ENCODE measurements at regions not wholly inside any gene's neighbourhood (a gene's known extent, or its start where the extent isn't known, plus 50 kb on each side); places are given as distances from the start of the nearest gene placed in this dataset.
"Not testable (repeated sequence)": the region's sequence is repeated elsewhere in the genome, so short reads cannot be mapped to it uniquely, and the experiment has no call there.

DNA sequence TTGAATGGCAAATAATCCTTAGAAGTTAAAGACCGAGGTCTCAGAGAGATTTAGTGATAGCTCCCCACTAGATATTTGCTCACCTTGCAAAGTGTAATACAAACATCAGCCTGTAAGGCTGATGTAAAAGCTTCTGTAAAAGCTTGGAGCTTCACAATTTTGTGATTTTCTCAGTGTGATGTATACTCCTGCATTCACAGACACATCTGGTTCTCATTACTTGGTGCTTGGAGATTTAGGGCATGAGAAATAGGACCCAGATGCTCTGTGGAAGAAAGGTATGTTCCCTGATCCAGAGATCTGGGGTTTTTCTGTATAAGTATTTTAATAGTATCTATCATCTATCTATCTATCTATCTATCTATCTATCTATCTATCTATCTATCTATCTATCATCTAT, 1664.3 kb downstream of the C4orf33 start:
- no peak for DNase-seq (ENCODE audit: low read depth in 2 of 2)

GRCh38 chr4:130767384-130767783, 1671.4 kb downstream of the C4orf33 start:
- DNase-seq (ENCODE audit: low read depth in 2 of 2), result not testable (repeated sequence)

DNA sequence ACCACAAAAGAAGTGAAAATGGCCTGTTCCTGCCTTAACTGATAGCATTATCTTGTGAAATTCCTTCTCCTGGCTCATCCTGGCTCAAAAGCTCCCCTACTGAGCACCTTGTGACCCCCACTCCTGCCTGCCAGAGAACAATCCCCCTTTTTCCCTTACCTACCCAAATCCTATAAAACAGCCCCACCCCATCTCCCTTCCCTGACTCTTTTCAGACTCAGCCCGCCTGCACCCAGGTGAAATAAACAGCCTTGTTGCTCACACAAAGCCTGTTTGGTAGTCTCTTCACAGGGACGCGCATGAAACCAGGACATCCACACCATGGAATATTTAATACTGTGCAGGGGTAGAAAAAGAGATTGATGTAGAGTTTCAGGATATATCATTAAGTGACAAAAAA, 1677.0 kb downstream of the C4orf33 start:
- not testable (repeated sequence) for DNase-seq (ENCODE audit: low read depth in 2 of 2)

- DNase-seq (ENCODE audit: low read depth in 2 of 2), result no peak
Measured at GRCh38 chr4:130808492-130808891, 1712.5 kb downstream of the C4orf33 start.

DNA sequence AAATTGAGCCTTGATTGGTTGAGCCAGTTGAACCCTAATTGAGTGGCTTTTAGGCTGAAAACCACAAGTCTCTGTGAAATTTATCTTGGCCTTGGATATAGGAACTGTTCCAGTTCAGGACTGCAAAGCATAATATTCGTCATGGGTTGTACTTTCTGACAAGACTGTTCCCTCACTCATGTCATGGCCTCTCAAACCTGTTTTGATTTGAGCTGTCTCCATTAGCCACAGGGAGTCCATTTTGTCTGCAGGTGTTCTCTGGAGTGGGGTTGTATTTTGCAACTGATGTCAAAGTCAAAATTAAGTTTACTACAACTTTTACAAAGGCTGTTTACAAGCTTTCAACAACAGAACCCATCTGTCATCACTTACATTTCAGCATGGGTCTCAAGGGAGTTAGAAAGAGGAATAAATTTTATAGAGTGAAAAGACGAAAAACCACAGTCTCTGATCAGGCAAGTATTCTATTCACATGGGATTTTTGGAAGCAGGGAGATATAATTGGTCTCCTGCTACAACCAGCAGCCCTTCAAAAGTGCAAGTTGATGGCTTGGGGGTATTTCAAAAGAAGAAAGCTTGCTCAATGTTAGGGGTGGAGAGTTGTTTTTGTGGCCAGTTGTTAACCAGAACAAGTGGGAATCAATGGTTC, 1716.3 kb downstream of the C4orf33 start:
- no peak for DNase-seq (ENCODE audit: low read depth in 2 of 2)

- DNase-seq (ENCODE audit: low read depth in 2 of 2), result no peak
Measured at GRCh38 chr4:130814896-130815295, 1718.9 kb downstream of the C4orf33 start.

GRCh38 chr4:130820448-130820847, 1724.5 kb downstream of the C4orf33 start:
- no peak for DNase-seq (ENCODE audit: low read depth in 2 of 2)

GRCh38 chr4:130825284-130825683, 1729.3 kb downstream of the C4orf33 start:
- no peak for DNase-seq (ENCODE audit: low read depth in 2 of 2)

DNA sequence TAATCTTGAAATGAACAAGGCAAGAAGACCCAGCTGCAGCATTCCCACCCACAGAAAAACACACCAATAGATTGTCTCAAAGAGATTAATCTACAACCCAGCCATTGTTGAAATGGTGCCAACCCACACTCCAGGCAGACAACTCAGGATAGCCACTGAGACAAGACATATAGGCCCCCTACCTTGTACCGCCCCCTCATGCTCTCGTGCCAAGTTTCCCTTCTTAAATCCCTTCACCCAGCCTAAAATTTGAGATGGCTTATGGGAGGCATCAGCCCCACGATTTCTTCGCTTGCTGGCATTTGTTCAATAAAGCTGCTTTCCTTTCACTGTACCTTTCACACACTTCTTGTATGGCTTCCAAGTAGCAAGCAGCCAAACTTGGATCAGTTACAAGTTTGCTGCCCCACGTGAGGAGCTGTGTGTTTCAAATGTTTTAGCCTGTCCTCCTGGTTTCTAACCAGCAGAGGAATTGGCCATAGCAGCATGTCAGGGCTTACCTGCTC, 1754.1 kb downstream of the C4orf33 start:
- DNase-seq (ENCODE audit: low read depth in 2 of 2), result no peak

- no peak for DNase-seq (ENCODE audit: low read depth in 2 of 2)
Measured at GRCh38 chr4:130851107-130851506, 1755.2 kb downstream of the C4orf33 start.

DNA sequence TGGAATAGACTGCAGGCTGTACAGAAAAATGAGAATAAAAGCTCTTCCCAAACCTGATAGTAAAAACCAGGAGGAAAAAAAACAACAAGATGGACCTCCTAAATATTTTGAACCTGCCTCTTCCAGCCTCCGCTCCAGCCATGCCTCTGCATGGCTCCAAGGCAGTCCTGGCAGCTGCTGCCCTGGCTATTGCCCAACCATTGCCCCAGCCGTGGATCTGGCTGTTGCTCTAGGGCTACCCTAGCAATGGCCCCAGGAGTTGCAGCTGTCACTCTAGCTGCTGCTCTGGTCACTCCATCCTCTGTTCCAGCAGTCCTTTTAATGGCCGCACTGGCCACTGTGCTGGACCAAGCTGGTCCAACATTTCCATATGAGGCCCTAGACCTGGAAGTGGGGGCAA, 1756.0 kb downstream of the C4orf33 start:
- no peak for DNase-seq (ENCODE audit: low read depth in 2 of 2)

GRCh38 chr4:130855533-130855932, 1759.6 kb downstream of the C4orf33 start:
- DNase-seq (ENCODE audit: low read depth in 2 of 2), result no peak

DNA sequence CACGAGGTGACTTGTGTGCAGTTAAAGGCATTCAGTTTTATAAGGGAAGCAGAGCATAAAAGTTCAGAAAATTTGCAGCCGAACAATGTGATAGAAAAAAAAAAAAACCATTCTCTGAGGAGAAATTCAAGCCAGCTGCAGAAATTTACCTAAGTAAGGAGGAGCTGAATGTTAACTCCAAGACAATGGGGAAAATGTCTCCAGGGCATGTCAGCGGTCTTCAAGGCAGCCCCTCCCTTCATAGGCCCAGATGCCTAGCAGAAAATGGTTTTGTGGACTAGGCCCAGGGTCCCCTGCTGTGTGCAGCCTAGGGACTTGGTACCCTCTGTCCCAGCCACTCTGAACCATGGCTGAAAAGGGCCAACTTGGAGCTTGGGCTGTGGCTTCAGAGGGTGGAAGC, 1764.0 kb downstream of the C4orf33 start:
- DNase-seq (ENCODE audit: low read depth in 2 of 2), result no peak

DNA sequence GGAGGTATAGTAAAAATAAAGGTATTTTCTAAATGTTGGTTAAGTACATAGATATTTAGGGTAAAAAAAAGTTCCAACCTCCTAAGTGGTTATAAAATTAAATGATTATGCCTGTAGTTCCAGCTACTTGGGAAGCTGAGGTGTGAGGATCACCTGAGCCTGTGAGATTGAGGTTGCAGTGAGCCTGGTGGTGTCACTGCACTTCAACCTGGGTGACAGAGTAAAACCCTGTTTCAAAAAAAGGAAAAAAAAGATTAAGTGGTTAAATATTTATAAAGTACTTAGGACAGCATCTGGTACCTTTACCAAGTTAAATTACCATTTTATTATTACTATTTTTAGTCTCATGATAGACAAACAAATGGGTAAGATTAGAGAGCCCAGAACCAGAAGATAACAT, 1801.0 kb downstream of the C4orf33 start:
- DNase-seq (ENCODE audit: low read depth in 2 of 2), result no peak

DNA sequence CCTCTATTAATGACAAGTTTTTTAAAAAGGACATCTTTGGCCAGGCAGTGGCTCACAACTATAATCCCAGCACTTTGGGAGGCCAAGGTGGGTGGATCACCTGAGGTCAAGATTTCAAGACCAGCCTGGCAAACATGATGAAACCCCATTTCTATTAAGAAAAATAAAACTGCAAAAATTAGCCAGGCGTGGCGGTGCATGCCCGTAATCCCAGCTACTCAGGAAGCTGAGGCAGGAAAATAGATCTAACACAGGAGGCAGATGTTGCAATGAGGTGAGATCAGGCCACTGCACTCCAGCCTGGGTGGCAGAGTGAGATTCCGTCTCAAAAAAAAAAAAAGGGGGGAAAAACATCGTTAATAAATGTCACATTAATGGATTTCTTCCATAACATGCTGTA, 1805.4 kb downstream of the C4orf33 start:
- no peak for DNase-seq (ENCODE audit: low read depth in 2 of 2)

DNA sequence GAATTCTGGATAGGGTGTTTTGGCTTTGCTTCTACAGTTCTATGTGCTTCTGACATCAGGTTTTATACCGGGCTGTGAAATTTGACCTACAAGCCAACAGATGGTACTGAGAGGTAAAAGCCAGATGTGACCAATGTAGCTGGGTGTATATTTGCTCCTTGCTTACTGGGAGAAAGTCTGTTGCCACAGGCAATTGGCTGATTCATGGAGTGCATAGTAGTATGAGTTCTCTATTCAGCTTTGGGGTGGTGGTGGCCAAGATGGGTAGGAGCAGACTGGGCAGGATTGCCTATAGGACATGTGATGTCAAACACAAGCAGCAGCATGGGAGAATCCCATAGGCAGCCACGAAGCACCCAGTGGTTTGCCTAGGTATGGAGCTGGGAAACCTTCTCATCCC, 1827.0 kb downstream of the C4orf33 start:
- DNase-seq (ENCODE audit: low read depth in 2 of 2), result no peak

DNA sequence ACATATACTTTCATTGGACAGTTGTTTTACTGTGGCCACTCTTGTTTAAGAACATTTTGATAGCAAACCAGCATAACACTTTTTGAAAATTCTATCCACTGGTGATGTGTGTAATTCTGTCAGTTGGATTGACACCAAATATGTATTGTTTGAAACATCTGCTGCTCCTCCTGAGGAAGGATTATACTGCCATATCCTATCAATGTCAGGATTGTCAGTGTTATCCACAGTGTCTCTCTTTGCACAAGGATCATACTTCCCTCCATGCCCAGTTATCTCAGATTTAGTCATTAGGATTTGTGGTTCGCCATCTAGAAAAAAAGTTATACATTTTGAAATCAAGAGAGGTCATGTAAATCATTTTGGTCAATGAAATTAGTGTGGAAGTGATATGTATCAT, 1859.6 kb downstream of the C4orf33 start:
- no peak for DNase-seq (ENCODE audit: low read depth in 2 of 2)

DNA sequence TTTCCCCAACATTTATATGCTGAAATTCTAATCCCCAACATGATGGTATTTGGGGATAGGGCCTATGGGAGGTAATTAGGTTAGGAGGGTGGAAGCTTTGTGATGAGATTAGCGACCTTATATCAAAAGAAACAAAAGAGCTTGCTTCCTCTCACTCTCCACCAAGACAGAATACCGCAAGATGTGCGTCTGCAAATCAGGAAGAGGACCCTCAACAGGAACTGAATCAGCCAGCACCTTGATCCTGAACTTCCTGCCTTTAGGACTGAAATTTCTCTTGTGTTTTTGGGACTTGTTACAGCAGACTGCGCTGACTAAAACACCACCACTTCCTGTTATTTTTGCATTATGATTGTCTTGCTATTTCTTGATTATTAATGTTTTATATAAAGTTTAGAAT, 1889.4 kb downstream of the C4orf33 start:
- DNase-seq (ENCODE audit: low read depth in 2 of 2), result no peak

DNA sequence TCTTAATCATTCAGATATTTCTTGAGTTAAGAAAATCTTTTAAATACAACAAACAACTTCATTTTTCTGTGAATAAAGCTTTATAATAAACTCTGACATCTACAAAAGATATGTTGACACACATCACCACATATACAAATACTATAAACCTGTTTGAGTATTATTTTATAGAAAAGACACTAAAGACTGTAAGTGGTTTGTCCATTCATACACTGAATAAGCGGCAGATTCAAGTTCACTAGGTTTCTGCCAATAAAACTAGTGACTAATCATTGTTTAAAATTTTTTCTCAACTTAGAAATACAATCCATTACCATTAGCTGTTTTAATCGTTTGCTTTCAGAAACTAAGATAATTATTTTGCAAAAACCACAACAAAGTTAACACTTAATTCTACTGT, 1900.0 kb downstream of the C4orf33 start:
- no peak for DNase-seq (ENCODE audit: low read depth in 2 of 2)

GRCh38 chr4:131001371-131001770, 1905.4 kb downstream of the C4orf33 start:
- DNase-seq (ENCODE audit: low read depth in 2 of 2), result no peak

DNA sequence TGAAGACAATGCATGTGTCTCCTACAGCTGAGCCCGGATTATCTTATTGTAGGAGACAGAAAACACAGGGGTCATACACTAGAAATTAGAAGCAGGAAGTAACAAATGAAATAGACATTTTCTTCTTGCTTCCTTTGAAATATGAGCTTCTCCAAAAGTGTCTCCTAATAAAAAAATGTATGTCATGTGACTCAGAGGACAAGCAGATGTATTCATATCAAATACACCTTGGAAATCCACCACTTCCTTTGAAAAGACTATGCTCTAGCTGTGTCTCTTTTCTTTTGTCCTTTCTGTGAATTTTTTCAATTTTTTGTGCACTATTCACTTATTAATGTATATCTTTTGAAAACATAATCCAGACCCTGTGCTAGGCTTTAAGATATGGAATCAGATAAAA, 1906.2 kb downstream of the C4orf33 start:
- DNase-seq (ENCODE audit: low read depth in 2 of 2), result no peak

GRCh38 chr4:131006388-131006787, 1910.4 kb downstream of the C4orf33 start:
- no peak for DNase-seq (ENCODE audit: low read depth in 2 of 2)

DNA sequence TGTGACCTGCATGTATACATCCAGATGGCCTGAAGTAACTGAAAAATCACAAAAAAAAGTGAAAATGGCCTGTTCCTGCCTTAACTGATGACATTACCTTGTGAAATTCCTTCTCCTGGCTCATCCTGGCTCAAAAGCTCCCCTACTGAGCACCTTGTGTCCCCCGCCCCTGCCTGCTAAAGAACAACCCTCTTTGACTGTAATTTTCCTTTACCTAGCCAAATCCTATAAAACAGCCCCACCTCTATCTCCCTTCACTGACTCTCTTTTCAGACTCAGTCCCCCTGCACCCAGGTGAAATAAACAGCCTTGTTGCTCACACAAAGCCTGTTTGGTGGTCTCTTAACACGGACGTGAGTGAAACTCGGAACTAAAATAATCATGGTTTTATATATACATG, 1916.0 kb downstream of the C4orf33 start:
- not testable (repeated sequence) for DNase-seq (ENCODE audit: low read depth in 2 of 2)

DNA sequence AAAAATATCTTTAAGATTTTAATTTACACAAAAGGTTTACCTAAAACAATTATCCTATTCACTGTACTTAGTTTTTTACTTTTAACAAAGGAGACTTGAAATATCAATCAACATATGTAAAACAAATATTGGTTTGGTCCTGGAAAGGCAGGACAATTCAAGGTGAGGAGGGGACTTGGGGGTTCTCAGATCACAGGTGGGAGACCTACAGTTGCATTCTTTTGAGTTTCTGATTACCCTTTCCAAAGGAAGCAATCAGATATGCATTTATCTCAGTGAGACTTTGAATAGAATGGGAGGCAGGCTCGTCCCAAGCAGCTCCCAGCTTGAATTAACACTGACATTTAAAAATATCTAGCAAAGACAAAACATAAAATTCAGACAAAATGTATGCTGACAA, 1917.3 kb downstream of the C4orf33 start:
- no peak for DNase-seq (ENCODE audit: low read depth in 2 of 2)

Measured in stimulated activated CD8-positive, alpha-beta memory T cell treated with anti-CD3 and anti-CD28 coated beads, Interleukin-15, amount 100 ng/mL, for 48 hours (primary cell).